ENCODE measurements at regions not wholly inside any gene's neighbourhood (a gene's known extent, or its start where the extent isn't known, plus 50 kb on each side); places are given as distances from the start of the nearest gene placed in this dataset.

- TF ChIP-seq, protein P1, sequence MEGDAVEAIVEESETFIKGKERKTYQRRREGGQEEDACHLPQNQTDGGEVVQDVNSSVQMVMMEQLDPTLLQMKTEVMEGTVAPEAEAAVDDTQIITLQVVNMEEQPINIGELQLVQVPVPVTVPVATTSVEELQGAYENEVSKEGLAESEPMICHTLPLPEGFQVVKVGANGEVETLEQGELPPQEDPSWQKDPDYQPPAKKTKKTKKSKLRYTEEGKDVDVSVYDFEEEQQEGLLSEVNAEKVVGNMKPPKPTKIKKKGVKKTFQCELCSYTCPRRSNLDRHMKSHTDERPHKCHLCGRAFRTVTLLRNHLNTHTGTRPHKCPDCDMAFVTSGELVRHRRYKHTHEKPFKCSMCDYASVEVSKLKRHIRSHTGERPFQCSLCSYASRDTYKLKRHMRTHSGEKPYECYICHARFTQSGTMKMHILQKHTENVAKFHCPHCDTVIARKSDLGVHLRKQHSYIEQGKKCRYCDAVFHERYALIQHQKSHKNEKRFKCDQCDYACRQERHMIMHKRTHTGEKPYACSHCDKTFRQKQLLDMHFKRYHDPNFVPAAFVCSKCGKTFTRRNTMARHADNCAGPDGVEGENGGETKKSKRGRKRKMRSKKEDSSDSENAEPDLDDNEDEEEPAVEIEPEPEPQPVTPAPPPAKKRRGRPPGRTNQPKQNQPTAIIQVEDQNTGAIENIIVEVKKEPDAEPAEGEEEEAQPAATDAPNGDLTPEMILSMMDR (IDR thresholded peaks at IDR 0.05): no peak
- DNase-seq (no peak), ATAC-seq (no peak)
- intact Hi-C loops (cut with DNase I): no loop called here
- H3K27me3 ChIP-seq (ENCODE audit: insufficient read depth in 3 of 3, low read length in 2 of 3): peaks cover 0 to 3% (median 0%) of the 10 kb centered on the region in 3 donors
- no peaks in the 10 kb centered on the region for H3K9me3 ChIP-seq
- H3K27ac ChIP-seq: no peak overlapping the region
- H3K4me1 ChIP-seq: no peaks in the 10 kb centered on the region
- no peaks in the 10 kb centered on the region for H3K36me3 ChIP-seq (ENCODE audit: insufficient read depth in 1 of 2, low read depth in 1 of 2)
- no peak overlapping the region for H3K4me3 ChIP-seq
- whole genome bisulfite sequencing, 3 donors: 80 to 88% (median 87%) methylated on average over 9 of the region's 9 CpGs
These were observed 217.6 kb downstream of the USP6NL start for GRCh38 chr10:11393858-11394257.

GRCh38 chr10:11392776-11393175, 218.7 kb downstream of the USP6NL start:
- TF ChIP-seq, protein P1 (IDR thresholded peaks at IDR 0.05): no peak
- DNase-seq (no peak), ATAC-seq (no peak)
- intact Hi-C loops (cut with DNase I): no loop called here
- Histone ChIP-seq H3K27me3 (ENCODE audit: insufficient read depth in 3 of 3, low read length in 2 of 3) (peaks cover 0 to 3% (median 0%) of the 10 kb centered on the region in 3 donors), H3K9me3 (no peaks in the 10 kb centered on the region), H3K27ac (no peak overlapping the region), H3K4me1 (no peaks in the 10 kb centered on the region), H3K36me3 (ENCODE audit: insufficient read depth in 1 of 2, low read depth in 1 of 2) (no peaks in the 10 kb centered on the region), H3K4me3 (no peak overlapping the region)
- WGBS, 3 donors: 91 to 98% (median 96%) methylated on average over 10 of the region's 10 CpGs

GRCh38 chr10:11388996-11389395, 222.5 kb downstream of the USP6NL start:
- Histone ChIP-seq H3K27ac (no peak overlapping the region), H3K4me1 (no peaks in the 10 kb centered on the region), H3K27me3 (ENCODE audit: insufficient read depth in 3 of 3, low read length in 2 of 3) (no peaks in the 10 kb centered on the region), H3K36me3 (ENCODE audit: insufficient read depth in 1 of 2, low read depth in 1 of 2) (no peaks in the 10 kb centered on the region), H3K9me3 (no peaks in the 10 kb centered on the region), H3K4me3 (no peak overlapping the region)
- 81 to 92% (median 82%) methylated on average over 9 of the region's 9 CpGs for WGBS, 3 donors
- intact Hi-C loops (cut with DNase I): no loop called here
- TF ChIP-seq, protein P1 (IDR thresholded peaks at IDR 0.05): no peak
- DNase-seq: no peak
- no peak for ATAC-seq

- ATAC-seq (no peak), DNase-seq (no peak)
- intact Hi-C loops (cut with DNase I): no loop called here
- H3K27me3 ChIP-seq (ENCODE audit: insufficient read depth in 3 of 3, low read length in 2 of 3): no peaks in the 10 kb centered on the region
- no peaks in the 10 kb centered on the region for H3K9me3 ChIP-seq
- no peak overlapping the region for H3K4me3 ChIP-seq
- H3K27ac ChIP-seq: no peak overlapping the region
- WGBS, 3 donors: 43 to 56% (median 44%) methylated on average over 10 of the region's 10 CpGs
- TF ChIP-seq, protein P1 (IDR thresholded peaks at IDR 0.05): no peak
- no peaks in the 10 kb centered on the region for H3K4me1 ChIP-seq
- H3K36me3 ChIP-seq (ENCODE audit: insufficient read depth in 1 of 2, low read depth in 1 of 2): no peaks in the 10 kb centered on the region
These were observed 223.8 kb downstream of the USP6NL start for GRCh38 chr10:11387551-11388222.

DNA sequence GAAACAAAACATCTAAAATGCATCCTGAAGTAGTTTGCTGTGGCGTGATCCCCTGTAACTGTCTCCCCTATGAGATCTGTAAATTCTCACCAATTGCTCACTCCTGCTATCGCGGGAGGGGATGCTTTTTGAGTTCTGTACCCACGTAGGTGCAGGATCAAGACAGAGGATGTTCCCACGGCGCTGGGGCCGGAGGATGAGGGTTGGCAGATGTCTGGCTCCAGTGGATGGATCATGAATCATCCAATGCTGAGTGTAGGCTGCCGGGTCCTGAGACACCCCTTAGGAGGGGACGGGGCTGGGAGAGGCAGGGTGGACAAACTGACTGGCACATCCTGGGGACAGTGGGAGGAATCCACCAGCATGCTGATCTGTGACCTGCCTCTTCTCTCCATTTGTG, 224.4 kb downstream of the USP6NL start:
- H3K27me3 ChIP-seq (ENCODE audit: insufficient read depth in 3 of 3, low read length in 2 of 3): no peaks in the 10 kb centered on the region
- no peak overlapping the region for H3K4me3 ChIP-seq
- H3K27ac ChIP-seq: no peak overlapping the region
- ATAC-seq: no peak
- H3K9me3 ChIP-seq: no peaks in the 10 kb centered on the region
- intact Hi-C loops (cut with DNase I): no loop called here
- no peak for DNase-seq
- WGBS, 3 donors: 55 to 62% (median 57%) methylated on average over 9 of the region's 9 CpGs
- H3K36me3 ChIP-seq (ENCODE audit: insufficient read depth in 1 of 2, low read depth in 1 of 2): no peaks in the 10 kb centered on the region
- H3K4me1 ChIP-seq: no peaks in the 10 kb centered on the region
- TF ChIP-seq, protein P1 (IDR thresholded peaks at IDR 0.05): no peak
